Glomerular endothelial cell (primary cell): ENCODE measurements at regions not wholly inside any gene's neighbourhood (a gene's known extent, or its start where the extent isn't known, plus 50 kb on each side); places are given as distances from the start of the nearest gene placed in this dataset.

Source experiments
- DNase-seq: peaks from one replicate; pipeline ENCODE4 v3.0.0-alpha.2; 2011; ENCODE audit warnings: low read depth, low spot score; ENCODE audit errors: extremely low read depth

- no peak for DNase-seq
Observed at GRCh38 chr10:128817636-128818035, 649.4 kb upstream of the MGMT start.

DNA sequence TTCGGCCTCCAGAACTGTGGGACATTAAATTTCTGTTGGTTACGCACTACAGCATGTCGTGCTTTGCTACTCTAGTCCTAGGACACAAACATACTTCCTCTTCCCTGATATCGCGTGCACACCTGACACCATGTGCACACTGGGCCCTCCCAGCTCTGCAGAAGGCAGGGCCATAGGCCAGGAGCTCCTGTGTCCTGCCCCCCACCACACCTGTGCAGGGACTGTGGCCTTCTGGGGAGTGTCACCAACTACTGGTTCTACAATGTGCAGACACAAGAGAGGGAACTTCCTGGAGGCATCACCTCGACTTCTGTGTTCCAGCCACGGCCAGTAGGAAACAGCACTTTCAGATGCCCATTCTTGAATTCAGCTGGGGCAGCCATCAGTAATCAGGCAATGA, 646.4 kb upstream of the MGMT start:
- no peak for DNase-seq

- no peak for DNase-seq
Observed at GRCh38 chr10:128823201-128823600, 643.8 kb upstream of the MGMT start.

DNA sequence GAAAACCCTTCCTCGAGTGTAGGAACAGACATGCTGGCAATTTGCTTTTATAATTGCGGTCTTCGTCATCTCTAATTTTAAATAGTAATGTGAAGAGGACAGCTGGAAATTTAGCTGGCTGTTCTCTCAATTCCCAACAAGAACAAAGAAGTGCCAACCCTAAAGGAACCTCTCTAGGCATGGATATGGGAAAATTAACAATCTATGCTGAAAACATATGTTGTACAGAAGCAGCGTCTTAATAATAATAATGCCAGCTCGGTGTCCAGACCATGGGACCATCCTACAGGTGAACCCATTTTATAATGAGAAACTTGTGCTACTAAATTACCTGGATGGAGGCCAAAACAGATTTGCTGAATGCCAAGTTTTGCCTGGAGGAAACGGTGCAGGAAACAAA, 641.4 kb upstream of the MGMT start:
- no peak for DNase-seq

GRCh38 chr10:128833671-128834070, 633.4 kb upstream of the MGMT start:
- DNase-seq, result no peak

DNA sequence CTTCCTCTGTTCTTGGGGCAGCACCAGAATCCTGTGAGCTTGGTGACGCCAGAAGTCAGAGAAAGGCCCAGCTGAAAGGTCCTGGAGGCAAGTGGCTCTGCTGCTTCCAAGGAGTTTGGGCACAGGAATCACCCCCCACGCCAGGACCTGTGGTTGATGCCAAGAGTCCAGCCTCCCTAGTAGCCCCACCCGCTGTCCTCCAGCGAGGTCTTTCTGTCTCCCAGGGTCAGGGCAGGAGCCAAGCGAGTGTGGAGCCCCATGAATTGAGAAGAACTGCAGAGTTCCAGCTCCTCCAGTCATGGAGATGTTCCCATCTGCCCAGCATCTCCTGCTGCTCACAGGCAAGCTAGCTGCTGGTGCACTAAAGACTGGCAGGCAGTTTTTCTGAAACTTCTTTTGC, 631.7 kb upstream of the MGMT start:
- DNase-seq, result no peak

GRCh38 chr10:128837478-128837877, 629.6 kb upstream of the MGMT start:
- DNase-seq, result no peak

DNA sequence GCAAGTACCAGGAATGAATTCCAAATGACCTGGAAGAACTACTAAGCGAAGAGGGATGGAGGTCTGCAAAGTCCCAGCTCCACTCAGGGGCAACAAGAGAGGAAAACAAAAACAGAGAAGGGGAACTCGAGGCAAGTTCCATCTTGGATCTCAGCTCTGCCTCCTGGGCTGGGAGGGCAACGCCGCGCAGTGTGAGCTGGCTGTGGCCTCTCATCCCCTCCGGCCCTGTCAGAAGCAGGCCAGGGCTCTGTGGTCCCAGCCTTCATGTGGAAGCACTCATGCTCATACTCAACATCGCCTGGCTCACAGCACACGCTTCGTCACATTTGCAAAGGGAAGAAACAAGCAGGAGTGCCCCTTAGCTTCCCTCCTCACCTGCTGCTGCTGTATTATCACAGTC, 627.9 kb upstream of the MGMT start:
- no peak for DNase-seq

DNA sequence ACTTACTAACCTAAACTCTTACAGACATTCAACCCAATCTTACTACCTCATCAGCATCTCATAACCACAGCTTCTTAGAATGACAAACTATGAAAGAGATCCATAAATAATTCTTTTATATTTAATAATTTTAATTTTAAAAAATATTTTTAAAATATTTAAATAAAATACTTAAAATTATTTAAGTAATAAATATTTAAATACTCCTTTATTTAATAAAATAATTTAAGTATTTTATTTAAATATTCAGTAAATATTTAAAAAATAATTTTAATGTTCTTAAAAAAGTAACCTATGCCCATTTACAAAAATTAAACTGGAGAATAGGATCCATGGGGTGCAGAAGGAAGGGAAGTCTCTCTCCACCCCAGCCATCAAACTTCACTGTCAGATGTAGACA, 627.3 kb upstream of the MGMT start:
- DNase-seq, result no peak

DNA sequence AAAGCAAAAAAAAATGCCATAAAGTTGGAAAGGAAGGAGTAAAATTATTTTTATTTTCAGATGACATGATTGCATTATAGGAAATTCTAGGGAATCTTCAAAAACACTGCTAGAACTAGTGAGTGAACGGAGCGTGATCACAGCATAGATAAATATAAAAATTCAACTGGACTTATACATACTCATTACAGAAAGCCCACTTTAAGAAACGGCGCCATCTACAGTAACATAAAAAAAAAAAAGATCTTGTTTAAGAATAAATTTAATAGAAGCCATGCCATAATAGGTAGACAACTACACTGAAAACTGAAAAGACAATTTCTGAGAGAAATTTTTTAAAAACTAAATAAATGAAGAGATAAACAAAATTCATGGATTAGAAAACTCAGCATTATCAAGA, 623.1 kb upstream of the MGMT start:
- DNase-seq, result no peak

DNA sequence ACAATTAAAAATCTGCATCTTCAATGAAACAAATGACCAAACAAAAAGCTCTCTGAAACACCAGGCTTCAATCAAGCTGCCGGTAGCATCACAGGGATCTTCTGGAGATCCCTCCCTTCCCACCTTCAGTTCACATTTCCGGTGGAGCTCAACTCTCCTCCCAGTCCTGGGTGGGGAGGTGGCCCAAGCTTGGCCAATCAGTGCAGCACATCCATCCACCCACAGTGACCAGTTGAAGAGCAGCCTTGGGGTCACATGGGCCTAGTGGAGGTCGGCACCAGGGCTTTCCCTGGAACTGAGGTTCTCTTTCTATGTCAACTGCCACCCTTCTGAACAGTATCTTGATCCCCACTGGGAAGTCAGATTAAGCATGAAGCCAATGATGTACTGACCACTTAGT, 620.1 kb upstream of the MGMT start:
- no peak for DNase-seq

DNA sequence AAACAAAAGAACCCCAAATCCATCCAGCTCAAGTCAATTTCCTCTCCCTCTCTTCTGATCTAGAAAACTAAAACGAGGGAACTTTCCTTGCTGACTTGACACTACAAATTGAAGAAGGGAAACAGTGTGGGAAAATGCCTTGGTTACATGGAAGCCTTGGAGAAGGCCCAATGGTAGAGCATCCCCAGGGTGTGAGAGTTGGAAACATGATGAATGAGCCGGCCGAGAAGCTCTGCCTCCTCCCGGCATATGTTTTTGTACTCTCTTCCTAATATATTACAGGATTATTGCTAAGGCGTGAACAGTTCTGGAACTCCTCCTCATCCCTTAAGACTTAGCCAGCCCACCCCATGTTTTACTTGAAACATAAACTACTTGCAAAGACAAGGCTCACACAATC, 618.2 kb upstream of the MGMT start:
- no peak for DNase-seq

DNA sequence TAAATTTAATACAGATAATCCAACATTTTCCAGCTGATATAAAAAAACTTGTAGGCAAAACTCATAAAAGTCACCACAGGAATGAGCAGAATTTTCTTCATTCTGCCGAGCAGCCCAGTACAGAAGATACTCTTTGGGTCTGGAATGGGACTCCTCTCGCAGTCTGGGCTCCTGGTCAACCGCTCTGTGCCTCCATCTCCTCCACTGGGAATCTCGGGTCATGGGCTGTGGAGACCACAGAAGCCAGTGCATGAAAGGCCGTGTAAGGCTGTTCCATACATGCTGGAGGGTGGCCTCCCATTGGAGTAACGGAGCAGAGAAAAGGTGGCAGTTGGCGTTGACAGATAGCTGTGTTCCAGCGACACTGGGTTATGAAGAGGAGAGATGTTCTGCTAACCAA, 616.4 kb upstream of the MGMT start:
- no peak for DNase-seq

GRCh38 chr10:128851281-128851680, 615.8 kb upstream of the MGMT start:
- no peak for DNase-seq

DNA sequence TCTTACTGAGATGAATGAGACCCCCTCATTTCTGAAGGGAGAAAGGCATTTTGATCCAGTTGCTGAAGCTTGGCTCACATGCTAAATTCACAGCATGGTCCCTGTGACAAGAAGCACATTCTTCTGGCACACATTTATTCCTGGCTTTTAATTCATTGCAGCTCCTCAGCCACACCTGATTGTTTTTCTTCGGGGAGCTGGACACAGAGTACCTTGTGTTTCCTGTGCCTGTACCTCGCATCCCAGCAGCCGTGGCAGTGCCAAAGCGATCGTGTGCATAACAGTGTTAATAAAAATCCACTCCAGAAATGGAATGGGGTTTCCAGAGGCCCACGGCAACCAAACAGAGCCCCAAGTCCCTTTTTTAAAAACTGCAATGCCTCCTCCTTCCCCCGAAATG, 615.3 kb upstream of the MGMT start:
- no peak for DNase-seq

- no peak for DNase-seq
Observed at GRCh38 chr10:128852449-128852848, 614.6 kb upstream of the MGMT start.

- no peak for DNase-seq
Observed at GRCh38 chr10:128852902-128853301, 614.1 kb upstream of the MGMT start.

GRCh38 chr10:128853537-128853936, 613.5 kb upstream of the MGMT start:
- no peak for DNase-seq

DNA sequence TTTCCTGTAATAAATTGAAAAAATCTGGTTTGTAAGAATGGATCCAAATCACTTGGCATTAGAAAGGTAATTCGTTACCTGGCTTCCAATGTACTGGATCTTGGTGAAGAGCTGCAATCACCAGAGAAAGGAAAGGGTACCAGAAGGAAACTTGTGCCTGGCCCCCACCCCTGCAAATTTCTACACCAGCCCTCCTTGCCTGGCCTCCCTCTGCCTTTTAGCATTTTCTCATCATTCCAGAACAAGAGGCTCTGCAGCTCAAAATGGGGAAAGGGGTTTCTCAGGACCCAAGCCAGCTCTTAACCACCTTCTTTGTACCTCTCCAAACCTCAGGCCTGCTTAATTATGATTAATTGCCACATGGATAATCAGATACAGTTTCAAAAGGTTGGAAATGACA, 612.8 kb upstream of the MGMT start:
- no peak for DNase-seq

DNA sequence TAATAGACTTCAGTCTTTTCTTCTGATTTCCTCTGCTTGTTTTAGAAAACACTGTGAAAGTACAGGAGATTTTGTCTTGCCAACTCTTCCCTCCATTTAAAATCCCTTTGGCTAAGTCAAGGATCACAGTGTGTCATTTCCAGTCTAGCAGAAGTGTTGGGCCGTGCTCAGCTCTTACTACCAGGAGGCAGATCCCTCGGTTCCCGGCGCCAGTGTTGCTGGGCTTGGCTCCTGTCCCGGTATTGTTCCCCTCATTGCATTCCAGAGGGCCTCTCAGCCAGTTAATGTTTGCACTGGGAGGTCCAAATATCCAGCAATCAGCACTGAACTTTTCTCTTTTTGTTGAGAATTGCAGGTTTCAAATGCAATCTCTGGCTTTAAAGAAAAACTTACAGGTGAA, 612.1 kb upstream of the MGMT start:
- DNase-seq, result no peak

GRCh38 chr10:128855618-128856428, 611.2 kb upstream of the MGMT start:
- no peak for DNase-seq

GRCh38 chr10:128859738-128860386, 607.2 kb upstream of the MGMT start:
- DNase-seq, result no peak

GRCh38 chr10:128860574-128860973, 606.5 kb upstream of the MGMT start:
- DNase-seq, result no peak
